HFFc6 (cell line): ENCODE measurements at regions not wholly inside any gene's neighbourhood (a gene's known extent, or its start where the extent isn't known, plus 50 kb on each side); places are given as distances from the start of the nearest gene placed in this dataset.
A peak's percentile ranks its signal among the peaks of the same experiment; 100 is the strongest.

Experiments used
- DNase-seq: peaks from one replicate; pipeline ENCODE4 v3.0.0-alpha.2; 2018
- H3K27ac Mint-ChIP-seq: 2 replicates; pipeline ENCODE4 v1.8.0; 2020; ENCODE audit warnings: mild to moderate bottlenecking, mixed read lengths
- H3K27me3 Mint-ChIP-seq: 2 replicates; pipeline ENCODE4 v1.8.0; 2021; ENCODE audit warnings: mild to moderate bottlenecking, moderate library complexity, mixed read lengths; ENCODE audit not compliant: insufficient read depth
- H3K36me3 Mint-ChIP-seq: 2 replicates; pipeline ENCODE4 v1.8.0; 2021; ENCODE audit warnings: low read depth, mixed read lengths
- H3K4me1 Mint-ChIP-seq: 2 replicates; pipeline ENCODE4 v1.8.0; 2020; ENCODE audit warnings: low read depth, mixed read lengths
- H3K4me3 Mint-ChIP-seq: 2 replicates; pipeline ENCODE4 v1.8.0; 2020; ENCODE audit warnings: mild to moderate bottlenecking, moderate library complexity, mixed read lengths
- H3K9me3 Mint-ChIP-seq: 2 replicates; pipeline ENCODE4 v1.8.0; 2020; ENCODE audit warnings: mild to moderate bottlenecking, mixed read lengths
- CTCF ChIP-seq: fragments of 200-600 bp; sonication (generic); IDR thresholded peaks from 2 replicates; pipeline ENCODE4 v1.5.0; 2021; ENCODE audit warnings: antibody characterized with exemption, mild to moderate bottlenecking

DNA sequence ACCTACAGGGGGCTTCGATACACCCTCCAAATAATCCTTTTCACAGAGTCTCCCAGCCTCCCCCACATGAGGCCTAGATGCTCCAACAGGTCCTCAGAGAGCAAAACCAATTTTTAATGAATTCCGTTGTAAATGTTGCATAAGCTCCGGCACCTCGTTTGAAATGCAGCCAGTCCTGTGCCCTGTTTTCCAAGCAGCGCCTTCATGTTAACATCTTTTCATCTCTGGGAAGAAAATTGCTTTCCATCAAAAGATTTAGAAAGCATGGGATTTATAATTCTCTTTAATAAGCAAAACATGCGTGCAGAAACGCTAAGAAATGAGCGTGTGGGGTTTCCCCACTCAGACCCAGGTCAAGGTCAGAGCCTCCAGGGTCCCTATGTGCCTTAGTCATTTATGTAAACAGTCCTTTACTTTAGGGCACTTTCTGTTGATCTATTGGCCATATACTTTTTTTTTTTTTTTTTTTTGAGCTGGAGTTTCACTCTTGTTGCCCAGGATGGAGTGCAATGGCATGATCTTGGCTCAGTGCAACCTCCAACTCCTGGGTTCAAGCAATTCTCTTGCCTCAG is 177.5 kb upstream of the S1PR3 start:
- no peaks in the 10 kb centered on the region for H3K36me3 Mint-ChIP-seq
- peak overlapping the region; percentile 62 for H3K27ac Mint-ChIP-seq
- no peak for TF ChIP-seq CTCF
- H3K27me3 Mint-ChIP-seq = no peaks in the 10 kb centered on the region; the same call in 1 of the 2 replicates
- H3K4me1 Mint-ChIP-seq = peaks cover 80% of the 10 kb centered on the region
- DNase-seq = no peak
- H3K4me3 Mint-ChIP-seq = peak overlapping the region; percentile 58; the same call in 1 of the 2 replicates
- H3K9me3 Mint-ChIP-seq = no peaks in the 10 kb centered on the region

DNA sequence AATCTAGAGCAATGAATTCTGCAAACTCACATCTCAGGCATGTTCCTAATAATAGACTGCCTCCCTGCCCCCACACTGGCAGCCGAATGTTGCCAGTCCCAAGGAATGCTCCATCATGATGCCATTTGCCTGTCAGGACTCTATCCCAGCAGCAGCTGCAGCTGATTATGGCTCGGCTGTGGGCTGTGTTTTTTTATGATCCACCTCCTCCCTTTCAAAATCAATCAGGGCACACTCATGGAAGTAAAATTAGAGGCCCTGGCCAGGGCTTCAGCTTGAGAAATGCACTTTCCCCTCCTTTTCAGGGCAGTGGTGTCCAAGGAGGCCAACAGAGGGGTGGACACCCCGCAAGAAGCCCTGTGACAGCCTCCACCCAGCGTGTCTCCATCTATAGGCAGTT is 176.7 kb upstream of the S1PR3 start:
- Mint-ChIP-seq H3K36me3 (no peaks in the 10 kb centered on the region), H3K9me3 (no peaks in the 10 kb centered on the region), H3K27me3 (no peaks in the 10 kb centered on the region; the same call in 1 of the 2 replicates), H3K4me3 (peak overlapping the region; percentile 58), H3K4me1 (peaks cover 81% of the 10 kb centered on the region), H3K27ac (peak overlapping the region; percentile 74)
- peak; percentile 94 for DNase-seq
- no peak for TF ChIP-seq CTCF

- Mint-ChIP-seq H3K4me3 (peak overlapping the region; percentile 40; the same call in 1 of the 2 replicates), H3K27ac (peak overlapping the region; percentile 74), H3K27me3 (no peaks in the 10 kb centered on the region; the same call in 1 of the 2 replicates), H3K9me3 (no peaks in the 10 kb centered on the region; the same call in 1 of the 2 replicates), H3K36me3 (no peaks in the 10 kb centered on the region), H3K4me1 (peaks cover 70% of the 10 kb centered on the region)
- no peak for TF ChIP-seq CTCF
- DNase-seq = peak; percentile 61
These were observed 175.1 kb upstream of the S1PR3 start for GRCh38 chr9:88816141-88816540.

DNA sequence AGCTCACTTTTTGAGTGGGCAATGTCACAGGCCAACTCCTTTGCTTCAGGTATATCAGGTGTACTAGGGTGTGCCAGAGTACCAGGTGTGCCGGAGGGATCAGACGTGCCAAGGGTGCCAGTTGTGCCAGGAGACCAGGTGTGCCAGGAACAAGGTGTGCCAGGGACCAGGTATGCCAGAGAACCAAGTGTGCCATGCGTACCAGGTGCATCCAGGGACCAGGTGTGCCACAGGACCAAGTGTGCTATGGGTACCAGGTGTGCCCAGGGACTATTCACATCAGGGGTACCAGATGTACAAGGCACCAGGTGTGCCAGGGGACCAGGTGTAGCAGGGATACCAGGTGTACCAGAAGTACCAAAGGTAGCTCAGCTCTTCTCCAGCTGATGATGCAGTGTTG is 174.7 kb upstream of the S1PR3 start:
- Mint-ChIP-seq H3K4me3 (peak overlapping the region; percentile 40; the same call in 1 of the 2 replicates), H3K4me1 (peaks cover 68% of the 10 kb centered on the region), H3K9me3 (no peaks in the 10 kb centered on the region; the same call in 1 of the 2 replicates), H3K27ac (peak overlapping the region; percentile 74), H3K27me3 (no peaks in the 10 kb centered on the region; the same call in 1 of the 2 replicates), H3K36me3 (no peaks in the 10 kb centered on the region)
- TF ChIP-seq CTCF = no peak
- no peak for DNase-seq

GRCh38 chr9:88817628-88818027 is 173.6 kb upstream of the S1PR3 start:
- TF ChIP-seq CTCF = no peak
- H3K4me1 Mint-ChIP-seq = peaks cover 68% of the 10 kb centered on the region
- H3K27ac Mint-ChIP-seq = peak overlapping the region; percentile 38; the same call in 1 of the 2 replicates
- no peaks in the 10 kb centered on the region; the same call in none of the 2 replicates for H3K27me3 Mint-ChIP-seq
- no peaks in the 10 kb centered on the region; the same call in 1 of the 2 replicates for H3K9me3 Mint-ChIP-seq
- no peak for DNase-seq
- H3K36me3 Mint-ChIP-seq = no peaks in the 10 kb centered on the region
- H3K4me3 Mint-ChIP-seq = peak overlapping the region; percentile 13
